Keratinocyte (primary cell): ENCODE measurements at regions not wholly inside any gene's neighbourhood (a gene's known extent, or its start where the extent isn't known, plus 50 kb on each side); places are given as distances from the start of the nearest gene placed in this dataset.

Experiments
- EZH2 ChIP-seq: IDR thresholded peaks from one replicate; pipeline ENCODE4 v1.6.1; 2012; ENCODE audit warnings: inconsistent platforms, mild to moderate bottlenecking, low read length, moderate library complexity
- TF ChIP-seq, protein P1 (sequence below), 3 experiments: IDR thresholded peaks in 1 of 3; conservative IDR thresholded peaks in 1 of 3; optimal IDR thresholded peaks in 1 of 3; 2 replicates in 2 of 3; 3 replicates in 1 of 3; pipeline versions ENCODE3 to v1.5.1; 2011; ENCODE audit warnings: low read length in 3 of 3, mild to moderate bottlenecking in 3 of 3, moderate library complexity in 2 of 3, control low read depth in 1 of 3, inconsistent platforms in 1 of 3; ENCODE audit not compliant: insufficient read depth in 2 of 3; ENCODE audit errors: extremely low read depth in 1 of 3

DNA sequence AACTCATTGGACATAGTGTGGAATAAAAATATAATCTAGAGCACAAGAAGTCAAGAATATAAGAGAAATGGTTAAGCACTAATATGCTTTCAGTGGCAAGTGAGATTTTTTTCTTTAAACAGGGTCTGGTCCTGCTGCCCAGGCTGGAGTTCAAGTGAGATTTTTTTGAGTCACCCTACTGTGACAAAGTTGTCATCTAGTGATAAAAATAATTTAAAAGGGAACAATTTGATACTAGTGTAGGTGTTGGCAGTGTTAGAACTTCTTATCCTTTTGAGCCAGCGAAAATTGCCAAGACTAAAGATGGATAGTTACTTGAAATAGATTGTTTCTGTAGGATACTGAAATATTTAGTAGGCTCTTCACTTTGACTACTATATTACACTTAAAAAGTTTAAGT is 67.9 kb upstream of the TECRL start:
- TF ChIP-seq, protein P1, sequence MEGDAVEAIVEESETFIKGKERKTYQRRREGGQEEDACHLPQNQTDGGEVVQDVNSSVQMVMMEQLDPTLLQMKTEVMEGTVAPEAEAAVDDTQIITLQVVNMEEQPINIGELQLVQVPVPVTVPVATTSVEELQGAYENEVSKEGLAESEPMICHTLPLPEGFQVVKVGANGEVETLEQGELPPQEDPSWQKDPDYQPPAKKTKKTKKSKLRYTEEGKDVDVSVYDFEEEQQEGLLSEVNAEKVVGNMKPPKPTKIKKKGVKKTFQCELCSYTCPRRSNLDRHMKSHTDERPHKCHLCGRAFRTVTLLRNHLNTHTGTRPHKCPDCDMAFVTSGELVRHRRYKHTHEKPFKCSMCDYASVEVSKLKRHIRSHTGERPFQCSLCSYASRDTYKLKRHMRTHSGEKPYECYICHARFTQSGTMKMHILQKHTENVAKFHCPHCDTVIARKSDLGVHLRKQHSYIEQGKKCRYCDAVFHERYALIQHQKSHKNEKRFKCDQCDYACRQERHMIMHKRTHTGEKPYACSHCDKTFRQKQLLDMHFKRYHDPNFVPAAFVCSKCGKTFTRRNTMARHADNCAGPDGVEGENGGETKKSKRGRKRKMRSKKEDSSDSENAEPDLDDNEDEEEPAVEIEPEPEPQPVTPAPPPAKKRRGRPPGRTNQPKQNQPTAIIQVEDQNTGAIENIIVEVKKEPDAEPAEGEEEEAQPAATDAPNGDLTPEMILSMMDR (optimal IDR thresholded peaks at IDR 0.05 in 1 of 3, IDR thresholded peaks at IDR 0.05 in 1 of 3, conservative IDR thresholded peaks at IDR 0.05 in 1 of 3; ENCODE audit: extremely low read depth in 1 of 3, insufficient read depth in 2 of 3, low read length in 3 of 3), result no peak
- TF ChIP-seq EZH2, result no peak
